ENCODE measurements at regions not wholly inside any gene's neighbourhood (a gene's known extent, or its start where the extent isn't known, plus 50 kb on each side); places are given as distances from the start of the nearest gene placed in this dataset.

DNA sequence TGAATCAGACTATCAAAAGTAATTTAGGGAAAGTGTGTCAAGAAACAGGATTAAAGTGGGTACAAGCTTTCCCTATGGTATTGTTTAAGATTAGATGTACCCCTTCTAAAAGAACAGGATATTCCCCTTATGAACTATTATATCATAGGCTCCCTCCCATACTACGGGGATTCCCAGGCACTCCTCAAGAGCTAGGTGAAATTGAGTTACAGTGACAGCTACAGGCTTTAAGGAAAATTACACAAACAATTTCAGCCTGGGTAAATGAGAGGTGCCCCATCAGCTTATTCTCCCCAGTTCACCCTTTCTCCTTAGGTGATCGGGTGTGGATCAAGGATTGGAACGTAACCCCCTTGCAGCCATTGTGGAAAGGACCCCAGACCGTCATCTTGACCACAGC is 240.8 kb upstream of the CNTN6 start:
- TF ChIP-seq, protein P1, sequence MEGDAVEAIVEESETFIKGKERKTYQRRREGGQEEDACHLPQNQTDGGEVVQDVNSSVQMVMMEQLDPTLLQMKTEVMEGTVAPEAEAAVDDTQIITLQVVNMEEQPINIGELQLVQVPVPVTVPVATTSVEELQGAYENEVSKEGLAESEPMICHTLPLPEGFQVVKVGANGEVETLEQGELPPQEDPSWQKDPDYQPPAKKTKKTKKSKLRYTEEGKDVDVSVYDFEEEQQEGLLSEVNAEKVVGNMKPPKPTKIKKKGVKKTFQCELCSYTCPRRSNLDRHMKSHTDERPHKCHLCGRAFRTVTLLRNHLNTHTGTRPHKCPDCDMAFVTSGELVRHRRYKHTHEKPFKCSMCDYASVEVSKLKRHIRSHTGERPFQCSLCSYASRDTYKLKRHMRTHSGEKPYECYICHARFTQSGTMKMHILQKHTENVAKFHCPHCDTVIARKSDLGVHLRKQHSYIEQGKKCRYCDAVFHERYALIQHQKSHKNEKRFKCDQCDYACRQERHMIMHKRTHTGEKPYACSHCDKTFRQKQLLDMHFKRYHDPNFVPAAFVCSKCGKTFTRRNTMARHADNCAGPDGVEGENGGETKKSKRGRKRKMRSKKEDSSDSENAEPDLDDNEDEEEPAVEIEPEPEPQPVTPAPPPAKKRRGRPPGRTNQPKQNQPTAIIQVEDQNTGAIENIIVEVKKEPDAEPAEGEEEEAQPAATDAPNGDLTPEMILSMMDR (IDR thresholded peaks at IDR 0.05), result no peak
- TF ChIP-seq POLR2AphosphoS5 (IDR thresholded peaks at IDR 0.05), result no peak
- TF ChIP-seq POLR2A (IDR thresholded peaks at IDR 0.05), result no peak

Data from sigmoid colon (tissue), 4 donors.